ENCODE measurements at regions not wholly inside any gene's neighbourhood (a gene's known extent, or its start where the extent isn't known, plus 50 kb on each side); places are given as distances from the start of the nearest gene placed in this dataset.

DNA sequence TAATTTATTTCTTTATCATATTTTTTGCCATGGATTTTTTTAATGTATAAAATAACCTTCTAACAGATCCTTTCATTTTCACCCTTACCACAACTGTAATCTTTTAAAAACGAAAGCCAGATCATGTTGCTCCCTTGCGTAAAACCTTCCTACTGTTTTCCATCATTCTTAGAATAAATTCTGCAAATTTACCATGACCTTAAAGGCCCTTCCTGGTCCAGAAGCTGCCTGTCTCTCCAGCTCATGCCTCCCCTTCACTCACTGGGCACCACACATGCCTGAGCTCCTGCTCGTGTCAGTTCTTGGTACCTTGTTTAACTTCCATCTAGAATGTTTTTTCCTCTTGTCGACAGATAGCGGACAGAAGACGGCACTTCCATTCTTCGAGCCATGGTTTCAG, 245.0 kb upstream of the CDH5 start:
- Mint-ChIP-seq H3K9me3 (ENCODE audit: insufficient read depth) (peaks cover 2% of the 10 kb centered on the region), H3K4me3 (no peak overlapping the region), H3K4me1 (no peaks in the 10 kb centered on the region), H3K27ac (no peak overlapping the region), H3K27me3 (peaks cover 11% of the 10 kb centered on the region)
- H3K9me3 ChIP-seq (ENCODE audit: control extremely low read depth in 1 of 3, control insufficient read depth in 2 of 3, insufficient read depth in 1 of 3, low read length in 2 of 3), result peaks cover 0 to 3% (median 0%) of the 10 kb centered on the region in 3 donors
- no peaks in the 10 kb centered on the region for H3K4me1 ChIP-seq (ENCODE audit: control insufficient read depth in 2 of 2, insufficient read depth in 2 of 2, low read length in 2 of 2)
- TF ChIP-seq EZH2 (IDR thresholded peaks at IDR 0.05; ENCODE audit: borderline replicate concordance, insufficient read depth, low read depth, low read length, poor library complexity, severe bottlenecking), result no peak
- TF ChIP-seq, protein P1, sequence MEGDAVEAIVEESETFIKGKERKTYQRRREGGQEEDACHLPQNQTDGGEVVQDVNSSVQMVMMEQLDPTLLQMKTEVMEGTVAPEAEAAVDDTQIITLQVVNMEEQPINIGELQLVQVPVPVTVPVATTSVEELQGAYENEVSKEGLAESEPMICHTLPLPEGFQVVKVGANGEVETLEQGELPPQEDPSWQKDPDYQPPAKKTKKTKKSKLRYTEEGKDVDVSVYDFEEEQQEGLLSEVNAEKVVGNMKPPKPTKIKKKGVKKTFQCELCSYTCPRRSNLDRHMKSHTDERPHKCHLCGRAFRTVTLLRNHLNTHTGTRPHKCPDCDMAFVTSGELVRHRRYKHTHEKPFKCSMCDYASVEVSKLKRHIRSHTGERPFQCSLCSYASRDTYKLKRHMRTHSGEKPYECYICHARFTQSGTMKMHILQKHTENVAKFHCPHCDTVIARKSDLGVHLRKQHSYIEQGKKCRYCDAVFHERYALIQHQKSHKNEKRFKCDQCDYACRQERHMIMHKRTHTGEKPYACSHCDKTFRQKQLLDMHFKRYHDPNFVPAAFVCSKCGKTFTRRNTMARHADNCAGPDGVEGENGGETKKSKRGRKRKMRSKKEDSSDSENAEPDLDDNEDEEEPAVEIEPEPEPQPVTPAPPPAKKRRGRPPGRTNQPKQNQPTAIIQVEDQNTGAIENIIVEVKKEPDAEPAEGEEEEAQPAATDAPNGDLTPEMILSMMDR (IDR thresholded peaks at IDR 0.05), result no peak
- POLR2A ChIA-PET, result no interaction called here
- no peak for ATAC-seq (ENCODE audit: low read depth)
- H3K4me2 ChIP-seq (replicated peaks; ENCODE audit: low read depth, low read length, poor library complexity, severe bottlenecking), result no peak overlapping the region
- no peak for DNase-seq
- H4K20me1 ChIP-seq (ENCODE audit: control insufficient read depth, insufficient read depth, low read length, poor library complexity, severe bottlenecking), result no peaks in the 10 kb centered on the region
- peaks cover 0 to 2% (median under 1%) of the 10 kb centered on the region in 4 experiments for H3K27me3 ChIP-seq (replicated peaks in 1 of 4; ENCODE audit: control extremely low read depth in 1 of 4, control insufficient read depth in 3 of 4, insufficient read depth in 4 of 4, low read length in 3 of 4)
- H3K9ac ChIP-seq (ENCODE audit: low read length), result no peak overlapping the region
- H2AFZ ChIP-seq (ENCODE audit: insufficient read depth, low read depth, low read length, poor library complexity, severe bottlenecking), result no peak overlapping the region
- H3K36me3 ChIP-seq (replicated peaks in 1 of 2; ENCODE audit: control extremely low read depth in 1 of 2, control insufficient read depth in 1 of 2, extremely low read depth in 1 of 2, insufficient read depth in 2 of 2, low read length in 1 of 2), result no peaks in the 10 kb centered on the region
- intact Hi-C loops (cut with micrococcal nuclease), result no loop called here
- WGBS (ENCODE audit: insufficient coverage), result 94% methylated on average over 7 of the region's 7 CpGs
- no peak overlapping the region for H3K27ac ChIP-seq (ENCODE audit: low read length in 2 of 2)
- H3K4me3 ChIP-seq (ENCODE audit: control extremely low read depth in 1 of 5, extremely low read depth in 1 of 5, insufficient read depth in 1 of 5, low read depth in 2 of 5, low read length in 4 of 5), result no peak overlapping the region
- H3K79me2 ChIP-seq (ENCODE audit: control insufficient read depth, insufficient read depth, low read length), result no peaks in the 10 kb centered on the region
- CTCF ChIA-PET, result no interaction called here

DNA sequence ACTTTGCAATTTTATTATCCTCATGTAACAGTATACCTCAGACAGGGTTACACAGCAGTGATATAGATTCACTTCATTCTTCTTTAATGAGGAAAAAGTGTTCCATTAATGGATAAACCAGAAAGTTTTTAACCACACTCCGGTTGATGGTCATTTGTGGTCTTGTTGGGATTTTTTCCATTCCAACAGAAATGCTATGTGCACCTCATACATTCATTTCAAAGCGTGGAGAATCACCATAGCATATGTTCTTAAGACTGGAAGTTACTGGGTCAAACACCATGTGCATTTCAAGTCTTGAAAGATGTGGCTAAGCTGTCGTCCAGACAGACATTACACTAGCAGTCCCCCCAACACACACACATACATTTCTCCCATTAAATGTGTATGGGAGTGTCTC, 245.8 kb upstream of the CDH5 start:
- Histone ChIP-seq H4K20me1 (ENCODE audit: control insufficient read depth, insufficient read depth, low read length, poor library complexity, severe bottlenecking) (no peaks in the 10 kb centered on the region), H3K4me2 (replicated peaks; ENCODE audit: low read depth, low read length, poor library complexity, severe bottlenecking) (no peak overlapping the region), H3K4me1 (ENCODE audit: control insufficient read depth in 2 of 2, insufficient read depth in 2 of 2, low read length in 2 of 2) (no peaks in the 10 kb centered on the region), H2AFZ (ENCODE audit: insufficient read depth, low read depth, low read length, poor library complexity, severe bottlenecking) (no peak overlapping the region), H3K9ac (ENCODE audit: low read length) (no peak overlapping the region), H3K9me3 (ENCODE audit: control extremely low read depth in 1 of 3, control insufficient read depth in 2 of 3, insufficient read depth in 1 of 3, low read length in 2 of 3) (peaks cover 0 to 3% (median 0%) of the 10 kb centered on the region in 3 donors), H3K4me3 (ENCODE audit: control extremely low read depth in 1 of 5, extremely low read depth in 1 of 5, insufficient read depth in 1 of 5, low read depth in 2 of 5, low read length in 4 of 5) (no peak overlapping the region), H3K36me3 (replicated peaks in 1 of 2; ENCODE audit: control extremely low read depth in 1 of 2, control insufficient read depth in 1 of 2, extremely low read depth in 1 of 2, insufficient read depth in 2 of 2, low read length in 1 of 2) (no peaks in the 10 kb centered on the region), H3K79me2 (ENCODE audit: control insufficient read depth, insufficient read depth, low read length) (no peaks in the 10 kb centered on the region), H3K27me3 (replicated peaks in 1 of 4; ENCODE audit: control extremely low read depth in 1 of 4, control insufficient read depth in 3 of 4, insufficient read depth in 4 of 4, low read length in 3 of 4) (no peaks in the 10 kb centered on the region), H3K27ac (ENCODE audit: low read length in 2 of 2) (no peak overlapping the region)
- intact Hi-C loops (cut with micrococcal nuclease), result no loop called here
- no peak overlapping the region for H3K27ac Mint-ChIP-seq
- DNase-seq, result no peak
- H3K4me3 Mint-ChIP-seq, result no peak overlapping the region
- H3K27me3 Mint-ChIP-seq, result peaks cover 9% of the 10 kb centered on the region
- H3K4me1 Mint-ChIP-seq, result no peaks in the 10 kb centered on the region
- peaks cover 2% of the 10 kb centered on the region for H3K9me3 Mint-ChIP-seq (ENCODE audit: insufficient read depth)
- ChIA-PET CTCF (no interaction called here), POLR2A (no interaction called here)
- no peak for TF ChIP-seq EZH2 (IDR thresholded peaks at IDR 0.05; ENCODE audit: borderline replicate concordance, insufficient read depth, low read depth, low read length, poor library complexity, severe bottlenecking)
- TF ChIP-seq, protein P1 (IDR thresholded peaks at IDR 0.05), result no peak
- WGBS (ENCODE audit: insufficient coverage), result no CpG with 5 or more reads among the region's 3 CpGs
- ATAC-seq (ENCODE audit: low read depth), result no peak
